Upper lobe of left lung (tissue), 4 donors: ENCODE measurements at regions not wholly inside any gene's neighbourhood (a gene's known extent, or its start where the extent isn't known, plus 50 kb on each side); places are given as distances from the start of the nearest gene placed in this dataset.

Experiments used
- EP300 ChIP-seq, 4 donors: sonication (generic); formaldehyde crosslinking; IDR thresholded peaks; one replicate each; pipeline ENCODE4 v1.5.1; 2017; ENCODE audit warnings: antibody characterized with exemption in 4 of 4, control low read depth in 2 of 4
- POLR2A ChIP-seq, 4 donors: fragments of 450-650 bp; IDR thresholded peaks; one replicate each; pipeline ENCODE4 v1.5.1; 2016 to 2017; ENCODE audit warnings: antibody characterized with exemption in 4 of 4, mild to moderate bottlenecking in 2 of 4
- POLR2AphosphoS5 ChIP-seq, 2 donors: sonication (generic); formaldehyde crosslinking; IDR thresholded peaks; one replicate each; pipeline ENCODE4 v1.5.1; 2017; ENCODE audit warnings: antibody characterized with exemption in 2 of 2
- TF ChIP-seq, protein P1 (sequence below), 6 experiments: fragments of 450-650 bp in 4 of 6; fragments of 200-600 bp in 2 of 6; sonication (generic) in 2 of 6; IDR thresholded peaks; one replicate each; pipeline ENCODE4 v1.5.1; 2016 to 2019; ENCODE audit warnings: antibody characterized with exemption in 6 of 6

DNA sequence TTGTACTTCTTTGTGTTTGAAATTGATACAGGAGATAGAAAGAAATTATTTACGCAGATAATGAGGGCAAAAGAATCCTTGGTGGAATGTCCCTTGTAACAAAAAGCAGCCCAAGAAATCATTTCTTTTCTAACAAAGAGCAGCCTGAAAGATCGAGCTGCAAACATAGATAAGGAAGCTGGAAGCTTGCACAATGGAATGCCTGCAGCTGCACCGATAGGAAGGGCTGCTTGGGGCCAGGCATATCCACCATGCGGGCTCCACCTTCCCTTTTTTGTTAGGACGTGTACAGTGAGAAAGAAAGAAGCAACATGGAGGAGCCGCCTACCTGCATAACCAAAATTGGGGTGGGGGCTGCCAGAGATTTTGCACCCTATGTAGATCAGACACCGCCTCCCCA, 568.7 kb downstream of the METTL4 start:
- TF ChIP-seq POLR2A (IDR thresholded peaks at IDR 0.05) (no peak), POLR2AphosphoS5 (IDR thresholded peaks at IDR 0.05) (no peak), EP300 (IDR thresholded peaks at IDR 0.05) (no peak)
- TF ChIP-seq, protein P1, sequence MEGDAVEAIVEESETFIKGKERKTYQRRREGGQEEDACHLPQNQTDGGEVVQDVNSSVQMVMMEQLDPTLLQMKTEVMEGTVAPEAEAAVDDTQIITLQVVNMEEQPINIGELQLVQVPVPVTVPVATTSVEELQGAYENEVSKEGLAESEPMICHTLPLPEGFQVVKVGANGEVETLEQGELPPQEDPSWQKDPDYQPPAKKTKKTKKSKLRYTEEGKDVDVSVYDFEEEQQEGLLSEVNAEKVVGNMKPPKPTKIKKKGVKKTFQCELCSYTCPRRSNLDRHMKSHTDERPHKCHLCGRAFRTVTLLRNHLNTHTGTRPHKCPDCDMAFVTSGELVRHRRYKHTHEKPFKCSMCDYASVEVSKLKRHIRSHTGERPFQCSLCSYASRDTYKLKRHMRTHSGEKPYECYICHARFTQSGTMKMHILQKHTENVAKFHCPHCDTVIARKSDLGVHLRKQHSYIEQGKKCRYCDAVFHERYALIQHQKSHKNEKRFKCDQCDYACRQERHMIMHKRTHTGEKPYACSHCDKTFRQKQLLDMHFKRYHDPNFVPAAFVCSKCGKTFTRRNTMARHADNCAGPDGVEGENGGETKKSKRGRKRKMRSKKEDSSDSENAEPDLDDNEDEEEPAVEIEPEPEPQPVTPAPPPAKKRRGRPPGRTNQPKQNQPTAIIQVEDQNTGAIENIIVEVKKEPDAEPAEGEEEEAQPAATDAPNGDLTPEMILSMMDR (IDR thresholded peaks at IDR 0.05), result no peak
